Natural killer cell (primary cell): ENCODE measurements at regions not wholly inside any gene's neighbourhood (a gene's known extent, or its start where the extent isn't known, plus 50 kb on each side); places are given as distances from the start of the nearest gene placed in this dataset.

Experiments used
- ATAC-seq, 3 donors: fragments of 150-1000 bp in 2 of 3; fragments of 200-7000 bp in 1 of 3; cut with Tn5 transposase; 1 replicate in 1 of 3; 2 replicates in 2 of 3; pipeline ENCODE4 v1.10.0; 2021; ENCODE audit warnings: mild to moderate bottlenecking in 2 of 3, moderate library complexity in 2 of 3
- DNase-seq, 2 donors: peaks; one replicate each; pipeline versions ENCODE4 v3.0.0 to v3.0.0-alpha.2; 2013 to 2021; ENCODE audit warnings: mixed read lengths in 1 of 2
- H3K27ac ChIP-seq: one replicate; pipeline ENCODE4 v1.5.1; 2013; ENCODE audit warnings: mild to moderate bottlenecking, low read length
- H3K27me3 ChIP-seq: one replicate; pipeline ENCODE4 v1.6.1; 2013; ENCODE audit warnings: low read length; ENCODE audit not compliant: control insufficient read depth, insufficient read depth
- H3K36me3 ChIP-seq: one replicate; pipeline ENCODE4 v1.6.1; 2013; ENCODE audit warnings: low read length; ENCODE audit not compliant: control insufficient read depth, insufficient read depth
- H3K4me1 ChIP-seq: one replicate; pipeline ENCODE4 v1.6.1; 2013; ENCODE audit warnings: low read length; ENCODE audit not compliant: control insufficient read depth, insufficient read depth
- H3K4me3 ChIP-seq: one replicate; pipeline ENCODE4 v1.5.1; 2013; ENCODE audit warnings: low read length
- H3K9me3 ChIP-seq: one replicate; pipeline ENCODE4 v1.6.1; 2013; ENCODE audit warnings: low read length; ENCODE audit not compliant: control insufficient read depth, insufficient read depth
- H3K27ac Mint-ChIP-seq, 2 donors: one replicate each; pipeline ENCODE4 v1.8.0; 2022; ENCODE audit warnings: mild to moderate bottlenecking in 2 of 2, mixed read lengths in 2 of 2, moderate library complexity in 1 of 2
- H3K27me3 Mint-ChIP-seq, 2 donors: one replicate each; pipeline ENCODE4 v1.8.0; 2022; ENCODE audit warnings: low read depth in 2 of 2, mixed read lengths in 2 of 2
- H3K36me3 Mint-ChIP-seq: one replicate; pipeline ENCODE4 v1.8.0; 2022; ENCODE audit warnings: mixed read lengths
- H3K4me1 Mint-ChIP-seq, 2 donors: one replicate each; pipeline ENCODE4 v1.8.0; 2022; ENCODE audit warnings: mixed read lengths in 2 of 2
- H3K4me3 Mint-ChIP-seq: one replicate; pipeline ENCODE4 v1.8.0; 2022; ENCODE audit warnings: mild to moderate bottlenecking, moderate library complexity, mixed read lengths
- H3K9me3 Mint-ChIP-seq, 2 donors: one replicate each; pipeline ENCODE4 v1.8.0; 2022; ENCODE audit warnings: mixed read lengths in 2 of 2
- CTCF ChIP-seq: fragments of 200-600 bp; IDR thresholded peaks from one replicate; pipeline ENCODE4 v1.8.0; 2022; ENCODE audit warnings: antibody characterized with exemption
- WGBS: methylation state at CpG from one replicate; pipeline ENCODE4 v1.1.7; 2013; ENCODE audit warnings: missing lambda C conversion rate; ENCODE audit not compliant: insufficient coverage; 5-methylcytosine and 5-hydroxymethylcytosine counted together
- intact Hi-C: fragments of 100-400 bp; cut with micrococcal nuclease; formaldehyde crosslinking; loops from one replicate; pipeline ENCODE4 v1.14.2; 2022

DNA sequence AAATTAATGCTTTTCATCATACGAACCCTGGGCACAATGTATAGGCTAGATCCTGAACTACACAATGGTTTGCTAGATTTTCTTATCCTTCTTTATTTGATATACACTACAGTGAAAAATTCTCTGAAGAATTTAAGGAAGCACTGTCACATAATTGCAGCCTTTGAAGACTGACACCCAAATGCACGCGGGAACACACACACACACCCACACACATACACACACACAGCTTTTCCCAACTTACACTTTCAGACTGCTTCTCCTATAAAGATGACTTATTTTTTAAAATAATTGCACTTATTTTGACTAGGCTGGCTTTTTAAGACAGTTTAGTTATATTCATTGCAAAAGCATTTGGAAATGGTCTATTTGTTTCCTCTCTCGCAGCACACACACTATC lies 70.0 kb upstream of the LRRN1 start:
- no peak for TF ChIP-seq CTCF
- H3K27me3 ChIP-seq, result no peaks in the 10 kb centered on the region
- ATAC-seq, result no peak
- H3K36me3 Mint-ChIP-seq, result no peaks in the 10 kb centered on the region
- no peak overlapping the region for H3K4me3 Mint-ChIP-seq
- DNase-seq, result no peak
- H3K27ac Mint-ChIP-seq, result no peak overlapping the region
- no peaks in the 10 kb centered on the region for H3K36me3 ChIP-seq
- H3K4me3 ChIP-seq, result no peak overlapping the region
- no peaks in the 10 kb centered on the region for H3K4me1 Mint-ChIP-seq
- H3K27ac ChIP-seq, result no peak overlapping the region
- H3K4me1 ChIP-seq, result no peaks in the 10 kb centered on the region
- peaks cover 0 to 8% of the 10 kb centered on the region in 2 donors for H3K27me3 Mint-ChIP-seq
- WGBS, result 69% methylated on average over 3 of the region's 4 CpGs
- H3K9me3 ChIP-seq, result no peaks in the 10 kb centered on the region
- intact Hi-C loops, result no loop called here
- no peaks in the 10 kb centered on the region for H3K9me3 Mint-ChIP-seq

DNA sequence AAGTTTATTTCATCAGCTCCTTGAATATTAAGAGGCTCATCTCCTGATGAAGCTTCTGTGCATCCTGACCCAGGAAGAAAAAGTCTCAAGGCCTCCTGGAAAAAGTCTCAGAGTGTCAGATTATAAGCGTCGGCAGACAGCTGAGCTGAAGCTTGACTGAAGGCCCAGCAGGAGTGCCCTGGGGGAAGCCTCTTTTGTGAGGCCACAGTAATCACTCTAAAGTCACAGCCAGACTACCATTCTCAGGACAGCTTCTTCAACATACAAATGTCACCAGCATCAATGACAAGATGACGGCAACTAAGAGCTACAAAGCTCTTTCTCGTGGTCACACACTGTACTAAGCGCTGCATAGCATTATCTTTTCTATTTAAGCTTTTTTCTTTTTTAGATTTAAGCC lies 72.7 kb upstream of the LRRN1 start:
- intact Hi-C loops, result no loop called here
- H3K27ac ChIP-seq, result no peak overlapping the region
- Mint-ChIP-seq H3K4me1 (no peaks in the 10 kb centered on the region), H3K27me3 (peaks cover 0 to 8% of the 10 kb centered on the region in 2 donors), H3K4me3 (no peak overlapping the region), H3K9me3 (no peaks in the 10 kb centered on the region), H3K36me3 (no peaks in the 10 kb centered on the region), H3K27ac (no peak overlapping the region)
- H3K27me3 ChIP-seq, result no peaks in the 10 kb centered on the region
- H3K9me3 ChIP-seq, result no peaks in the 10 kb centered on the region
- 79% methylated on average over 5 of the region's 5 CpGs for WGBS
- no peak for TF ChIP-seq CTCF
- no peaks in the 10 kb centered on the region for H3K4me1 ChIP-seq
- no peaks in the 10 kb centered on the region for H3K36me3 ChIP-seq
- DNase-seq, result no peak
- H3K4me3 ChIP-seq, result no peak overlapping the region
- no peak for ATAC-seq

DNA sequence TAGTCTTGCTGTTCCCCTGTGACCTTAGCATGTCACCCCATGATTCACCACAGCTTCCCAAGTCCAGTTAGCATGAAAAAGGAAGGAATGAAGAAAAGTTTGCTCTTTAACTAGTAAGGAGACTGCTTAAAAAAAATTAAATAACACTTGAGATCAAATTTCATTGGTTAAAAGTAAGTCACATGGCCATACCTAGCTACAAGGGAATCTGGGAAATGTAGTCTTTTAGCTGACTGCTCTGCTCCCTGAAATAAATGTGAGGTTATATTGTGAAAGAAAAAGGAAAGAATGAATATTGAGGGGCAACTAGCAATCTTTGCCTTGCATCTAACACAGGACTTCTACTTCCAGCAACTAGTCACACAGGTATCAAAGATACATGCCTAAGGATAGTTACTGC lies 84.7 kb upstream of the LRRN1 start:
- H3K36me3 Mint-ChIP-seq, result no peaks in the 10 kb centered on the region
- no peak for TF ChIP-seq CTCF

GRCh38 chr3:3712971-3713370 lies 86.3 kb upstream of the LRRN1 start:
- H3K27me3 ChIP-seq, result no peaks in the 10 kb centered on the region
- no peak overlapping the region for H3K27ac ChIP-seq
- Mint-ChIP-seq H3K4me3 (no peak overlapping the region), H3K9me3 (no peaks in the 10 kb centered on the region), H3K27me3 (peaks cover 0 to 2% of the 10 kb centered on the region in 2 donors), H3K4me1 (no peaks in the 10 kb centered on the region), H3K36me3 (no peaks in the 10 kb centered on the region), H3K27ac (no peak overlapping the region)
- no peak overlapping the region for H3K4me3 ChIP-seq
- TF ChIP-seq CTCF, result no peak
- intact Hi-C loops, result no loop called here
- no peak for DNase-seq
- H3K9me3 ChIP-seq, result no peaks in the 10 kb centered on the region
- 91% methylated on average over 6 of the region's 6 CpGs for WGBS
- ATAC-seq, result no peak
- no peaks in the 10 kb centered on the region for H3K36me3 ChIP-seq
- H3K4me1 ChIP-seq, result no peaks in the 10 kb centered on the region

More for the DNA sequence above, 84.7 kb upstream of the LRRN1 start:
- Mint-ChIP-seq H3K27ac (no peak overlapping the region), H3K9me3 (no peaks in the 10 kb centered on the region), H3K4me3 (no peak overlapping the region), H3K4me1 (no peaks in the 10 kb centered on the region), H3K27me3 (no peaks in the 10 kb centered on the region)
- Histone ChIP-seq H3K4me3 (no peak overlapping the region), H3K9me3 (no peaks in the 10 kb centered on the region), H3K36me3 (no peaks in the 10 kb centered on the region), H3K27me3 (no peaks in the 10 kb centered on the region), H3K4me1 (no peaks in the 10 kb centered on the region), H3K27ac (no peak overlapping the region)
- no peak for ATAC-seq
- DNase-seq, result no peak
- intact Hi-C loops, result no loop called here
